ENCODE measurements at regions not wholly inside any gene's neighbourhood (a gene's known extent, or its start where the extent isn't known, plus 50 kb on each side); places are given as distances from the start of the nearest gene placed in this dataset.

GRCh38 chr5:159855476-159856191 is 60.6 kb upstream of the ADRA1B start:
- DNase-seq (ENCODE audit: low spot score) = no peak

GRCh38 chr5:159858871-159859270 is 57.4 kb upstream of the ADRA1B start:
- DNase-seq (ENCODE audit: low spot score) = no peak

GRCh38 chr5:159861086-159861485 is 55.2 kb upstream of the ADRA1B start:
- DNase-seq (ENCODE audit: low spot score) = no peak

GRCh38 chr5:159864885-159865691 is 51.2 kb upstream of the ADRA1B start:
- no peak for DNase-seq (ENCODE audit: low spot score)

GRCh38 chr5:159866093-159866492 is 50.2 kb upstream of the ADRA1B start:
- DNase-seq (ENCODE audit: low spot score) = no peak
